GM23248 (cell line): ENCODE measurements at regions not wholly inside any gene's neighbourhood (a gene's known extent, or its start where the extent isn't known, plus 50 kb on each side); places are given as distances from the start of the nearest gene placed in this dataset.

Experiments used
- DNase-seq: peaks from one replicate; pipeline ENCODE4 v3.0.0-alpha.2; 2015
- H2AFZ ChIP-seq: fragments of 200-600 bp; sonication (generic); 2 replicates; pipeline ENCODE4 v1.6.1; 2016; ENCODE audit warnings: antibody characterized with exemption
- H3F3A ChIP-seq: fragments of 200-600 bp; sonication (generic); 2 replicates; pipeline ENCODE4 v1.6.1; 2016; ENCODE audit warnings: mild to moderate bottlenecking, antibody characterized with exemption, mixed run types; ENCODE audit not compliant: insufficient read depth
- H3K27ac ChIP-seq: fragments of 200-600 bp; sonication (generic); 2 replicates; pipeline ENCODE4 v1.5.1; 2016; ENCODE audit warnings: mild to moderate bottlenecking
- H3K27me3 ChIP-seq: fragments of 200-600 bp; sonication (generic); replicated peaks from 2 replicates; pipeline ENCODE4 v1.6.1; 2016; ENCODE audit warnings: mild to moderate bottlenecking; ENCODE audit not compliant: insufficient read depth
- H3K36me3 ChIP-seq: fragments of 200-600 bp; sonication (generic); 2 replicates; pipeline ENCODE4 v1.6.1; 2016; ENCODE audit warnings: low read depth, mild to moderate bottlenecking
- H3K4me1 ChIP-seq: fragments of 200-600 bp; sonication (generic); 2 replicates; pipeline ENCODE4 v1.6.1; 2016; ENCODE audit warnings: mild to moderate bottlenecking; ENCODE audit not compliant: insufficient read depth
- H3K4me2 ChIP-seq: fragments of 200-600 bp; sonication (generic); one replicate; pipeline ENCODE4 v1.6.1; 2016; ENCODE audit warnings: mild to moderate bottlenecking; ENCODE audit not compliant: unreplicated experiment
- H3K4me3 ChIP-seq: fragments of 200-600 bp; sonication (generic); 2 replicates; pipeline ENCODE4 v1.5.1; 2016; ENCODE audit warnings: mild to moderate bottlenecking
- H3K79me2 ChIP-seq: fragments of 200-600 bp; sonication (generic); 2 replicates; pipeline ENCODE4 v1.6.1; 2016; ENCODE audit warnings: mild to moderate bottlenecking; ENCODE audit not compliant: insufficient read depth
- H3K9ac ChIP-seq: fragments of 200-600 bp; sonication (generic); 2 replicates; pipeline ENCODE4 v1.6.1; 2016; ENCODE audit warnings: mild to moderate bottlenecking
- H3K9me2 ChIP-seq: fragments of 200-600 bp; sonication (generic); 2 replicates; pipeline ENCODE4 v1.6.1; 2016; ENCODE audit warnings: mixed run types, mild to moderate bottlenecking, moderate library complexity; ENCODE audit not compliant: insufficient read depth
- H3K9me3 ChIP-seq: fragments of 200-600 bp; sonication (generic); one replicate; pipeline ENCODE4 v1.6.1; 2017; ENCODE audit warnings: low read depth
- H4K20me1 ChIP-seq: fragments of 200-600 bp; sonication (generic); 2 replicates; pipeline ENCODE4 v1.6.0; 2016; ENCODE audit not compliant: insufficient read depth
- EZH2 ChIP-seq: fragments of 200-600 bp; sonication (generic); IDR thresholded peaks from 2 replicates; pipeline ENCODE4 v1.6.1; 2018; ENCODE audit warnings: antibody characterized with exemption, mild to moderate bottlenecking; ENCODE audit not compliant: insufficient read depth, poor library complexity, severe bottlenecking
- EZH2phosphoT487 ChIP-seq: fragments of 200-600 bp; sonication (generic); IDR thresholded peaks from 2 replicates; pipeline ENCODE4 v1.6.1; 2018; ENCODE audit warnings: antibody characterized with exemption, moderate library complexity, mild to moderate bottlenecking, low read depth; ENCODE audit not compliant: insufficient read depth
- WGBS, 2 experiments: methylation state at CpG; one replicate each; pipeline ENCODE4 v1.1.6; 2015 to 2017; ENCODE audit warnings: low lambda C conversion rate in 2 of 2, low coverage in 1 of 2; ENCODE audit errors: missing lambda C conversion rate in 2 of 2; 5-methylcytosine and 5-hydroxymethylcytosine counted together
- in situ Hi-C: fragments of 300-500 bp; cut with MboI; formaldehyde crosslinking; loops from 2 replicates; pipeline ENCODE4 v1.15.0; 2020

GRCh38 chr17:73929860-73930430 lies 273.5 kb upstream of the RPL38 start:
- Histone ChIP-seq H3K4me2 (no peak overlapping the region), H3K79me2 (no peaks in the 10 kb centered on the region), H3K4me3 (no peak overlapping the region), H3F3A (no peaks in the 10 kb centered on the region), H2AFZ (no peak overlapping the region), H3K9ac (no peak overlapping the region), H3K36me3 (no peaks in the 10 kb centered on the region), H3K4me1 (no peaks in the 10 kb centered on the region), H3K9me3 (no peaks in the 10 kb centered on the region), H3K27ac (no peak overlapping the region), H4K20me1 (no peaks in the 10 kb centered on the region), H3K9me2 (no peaks in the 10 kb centered on the region), H3K27me3 (no peaks in the 10 kb centered on the region)
- in situ Hi-C loops: no loop called here
- WGBS, 2 experiments: 10 to 11% methylated on average over 8 of the region's 8 CpGs
- no peak for DNase-seq
- TF ChIP-seq EZH2phosphoT487: no peak
- no peak for TF ChIP-seq EZH2

- H3K4me3 ChIP-seq: no peak overlapping the region
- no peak overlapping the region for H3K9ac ChIP-seq
- H3F3A ChIP-seq: no peaks in the 10 kb centered on the region
- H3K27me3 ChIP-seq: no peaks in the 10 kb centered on the region
- TF ChIP-seq EZH2phosphoT487: no peak
- no peak for TF ChIP-seq EZH2
- H2AFZ ChIP-seq: no peak overlapping the region
- no peak overlapping the region for H3K4me2 ChIP-seq
- H3K79me2 ChIP-seq: no peaks in the 10 kb centered on the region
- in situ Hi-C loops: no loop called here
- no peaks in the 10 kb centered on the region for H3K4me1 ChIP-seq
- no peak for DNase-seq
- no peaks in the 10 kb centered on the region for H3K36me3 ChIP-seq
- H3K27ac ChIP-seq: no peak overlapping the region
- H3K9me3 ChIP-seq: no peaks in the 10 kb centered on the region
- 58 to 63% methylated on average over 9 of the region's 9 CpGs for WGBS, 2 experiments
- no peaks in the 10 kb centered on the region for H4K20me1 ChIP-seq
- no peaks in the 10 kb centered on the region for H3K9me2 ChIP-seq
Observed at GRCh38 chr17:73932216-73932749, 271.2 kb upstream of the RPL38 start.

GRCh38 chr17:73933164-73933766 lies 270.2 kb upstream of the RPL38 start:
- in situ Hi-C loops: no loop called here
- H3K9ac ChIP-seq: no peak overlapping the region
- H2AFZ ChIP-seq: no peak overlapping the region
- no peak overlapping the region for H3K4me3 ChIP-seq
- no peaks in the 10 kb centered on the region for H3K36me3 ChIP-seq
- H3K9me2 ChIP-seq: no peaks in the 10 kb centered on the region
- no peak for DNase-seq
- 19 to 26% methylated on average over 8 of the region's 8 CpGs for WGBS, 2 experiments
- no peaks in the 10 kb centered on the region for H4K20me1 ChIP-seq
- H3K27ac ChIP-seq: no peak overlapping the region
- H3K79me2 ChIP-seq: no peaks in the 10 kb centered on the region
- no peaks in the 10 kb centered on the region for H3K9me3 ChIP-seq
- no peak overlapping the region for H3K4me2 ChIP-seq
- TF ChIP-seq EZH2: no peak
- TF ChIP-seq EZH2phosphoT487: no peak
- H3K4me1 ChIP-seq: no peaks in the 10 kb centered on the region
- H3F3A ChIP-seq: no peaks in the 10 kb centered on the region
- no peaks in the 10 kb centered on the region for H3K27me3 ChIP-seq

DNA sequence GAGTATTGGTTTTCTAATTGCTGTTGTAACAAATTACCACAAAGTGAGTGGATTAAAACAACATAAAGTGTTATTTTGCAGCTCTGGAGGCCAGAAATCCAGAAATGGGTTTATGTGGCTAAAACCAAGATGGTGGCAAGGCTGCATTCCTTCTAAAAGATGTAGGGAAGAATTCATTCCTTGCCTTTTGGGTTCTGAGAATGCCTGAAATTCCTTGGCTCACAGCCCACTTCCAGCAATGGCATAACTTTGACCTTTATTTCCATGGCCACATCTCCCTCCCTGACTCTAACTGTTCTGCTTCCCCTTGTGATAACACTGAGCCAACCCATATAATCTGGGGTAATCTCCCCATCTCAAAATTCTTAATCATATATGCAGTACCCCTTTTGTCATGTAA lies 269.6 kb upstream of the RPL38 start:
- no peaks in the 10 kb centered on the region for H3K4me1 ChIP-seq
- no peak overlapping the region for H3K27ac ChIP-seq
- H4K20me1 ChIP-seq: no peaks in the 10 kb centered on the region
- H2AFZ ChIP-seq: no peak overlapping the region
- no peaks in the 10 kb centered on the region for H3K79me2 ChIP-seq
- H3K27me3 ChIP-seq: no peaks in the 10 kb centered on the region
- in situ Hi-C loops: no loop called here
- H3K9me3 ChIP-seq: no peaks in the 10 kb centered on the region
- H3F3A ChIP-seq: no peaks in the 10 kb centered on the region
- no peaks in the 10 kb centered on the region for H3K36me3 ChIP-seq
- TF ChIP-seq EZH2 (no peak), EZH2phosphoT487 (no peak)
- H3K4me3 ChIP-seq: no peak overlapping the region
- H3K4me2 ChIP-seq: no peak overlapping the region
- H3K9me2 ChIP-seq: no peaks in the 10 kb centered on the region
- DNase-seq: no peak
- no peak overlapping the region for H3K9ac ChIP-seq
